Spleen (tissue), 11 donors: ENCODE measurements at regions not wholly inside any gene's neighbourhood (a gene's known extent, or its start where the extent isn't known, plus 50 kb on each side); places are given as distances from the start of the nearest gene placed in this dataset.

Experiments used
- DNase-seq: peaks from one replicate; pipeline ENCODE4 v3.0.0-alpha.2; 2020
- H3K27ac ChIP-seq, 8 donors: fragments of 200-600 bp; sonication (generic) in 7 of 8; 1 replicate in 4 of 8; 2 replicates in 4 of 8; pipeline versions ENCODE4 v1.5.0 to v1.8.0; 2016 to 2021; ENCODE audit warnings: inconsistent platforms in 4 of 8, mild to moderate bottlenecking in 4 of 8, moderate library complexity in 1 of 8
- H3K27me3 ChIP-seq, 7 donors: fragments of 200-600 bp; sonication (generic) in 6 of 7; replicated peaks in 1 of 7; 1 replicate in 4 of 7; 2 replicates in 3 of 7; pipeline versions ENCODE4 v1.5.0 to v1.8.0; 2016 to 2021; ENCODE audit warnings: inconsistent platforms in 3 of 7, mild to moderate bottlenecking in 1 of 7
- H3K36me3 ChIP-seq, 6 donors: fragments of 200-600 bp; sonication (generic) in 5 of 6; 1 replicate in 4 of 6; 2 replicates in 2 of 6; pipeline versions ENCODE4 v1.5.0 to v1.8.0; 2016 to 2021; ENCODE audit warnings: inconsistent platforms in 2 of 6
- H3K4me1 ChIP-seq, 6 donors: fragments of 200-600 bp; sonication (generic) in 5 of 6; 1 replicate in 3 of 6; 2 replicates in 3 of 6; pipeline versions ENCODE4 v1.5.0 to v1.8.0; 2016 to 2021; ENCODE audit warnings: inconsistent platforms in 3 of 6
- H3K4me3 ChIP-seq, 8 donors: fragments of 200-600 bp; sonication (generic) in 7 of 8; 1 replicate in 4 of 8; 2 replicates in 4 of 8; pipeline versions ENCODE4 v1.5.0 to v1.8.0; 2016 to 2021; ENCODE audit warnings: inconsistent platforms in 4 of 8, mild to moderate bottlenecking in 4 of 8, moderate library complexity in 2 of 8
- H3K9me3 ChIP-seq, 8 donors: fragments of 200-600 bp; sonication (generic) in 7 of 8; 1 replicate in 4 of 8; 2 replicates in 4 of 8; pipeline versions ENCODE4 v1.5.0 to v1.8.0; 2016 to 2021; ENCODE audit warnings: inconsistent platforms in 4 of 8
- CTCF ChIP-seq, 11 experiments: fragments of 200-600 bp in 7 of 11; fragments of 450-650 bp in 4 of 11; sonication (generic) in 4 of 11; IDR thresholded peaks in 8 of 11; conservative IDR thresholded peaks in 3 of 11; 1 replicate in 7 of 11; 2 replicates in 4 of 11; pipeline versions ENCODE4 v1.4.0 to v1.8.0; 2016 to 2021; ENCODE audit warnings: antibody characterized with exemption in 11 of 11, inconsistent platforms in 4 of 11, mild to moderate bottlenecking in 1 of 11
- POLR2A ChIP-seq, 3 donors: fragments of 450-650 bp; IDR thresholded peaks; one replicate each; pipeline ENCODE4 v1.5.1; 2017; ENCODE audit warnings: antibody characterized with exemption in 3 of 3, mild to moderate bottlenecking in 1 of 3
- POLR2AphosphoS5 ChIP-seq, 3 donors: sonication (generic); formaldehyde crosslinking; IDR thresholded peaks; one replicate each; pipeline ENCODE4 v1.5.1; 2017; ENCODE audit warnings: antibody characterized with exemption in 3 of 3
- WGBS, 5 donors: extraction: QIAGEN DNeasy Blood & Tissue Kit in 3 of 5; methylation state at CpG; one replicate each; pipeline versions ENCODE4 v1.1.5 to v1.1.7; 2013 to 2018; 5-methylcytosine and 5-hydroxymethylcytosine counted together
- intact Hi-C: fragments of 100-400 bp; cut with DNase I; formaldehyde crosslinking; loops from one replicate; pipeline ENCODE4 v1.15.0; 2023; ENCODE audit warnings: low total_unique reads
- donor health status: healthy with polysubstance abuse.
- donor health status: DM: no; HTN: no; CAD: no; lungs with moderate emphysema.
- donor health status: DM: no; HTN: no; CAD: no.
- donor health status: Bipolar disorder and iron deficiency.
- donor health status: healthy.
- donor health status: DM: no; HTN: no; CAD: no.
- donor health status: DM: yes; HTN: yes; CAD: no.

- Histone ChIP-seq H3K4me3 (no peak overlapping the region), H3K27me3 (no peaks in the 10 kb centered on the region), H3K4me1 (peaks cover 15 to 28% (median 16%) of the 10 kb centered on the region in 6 donors), H3K9me3 (peaks cover 0 to 3% (median 0%) of the 10 kb centered on the region in 8 donors), H3K27ac (no peak overlapping the region), H3K36me3 (no peaks in the 10 kb centered on the region)
- TF ChIP-seq POLR2AphosphoS5 (IDR thresholded peaks at IDR 0.05) (no peak), CTCF (IDR thresholded peaks at IDR 0.05 in 8 of 11, conservative IDR thresholded peaks at IDR 0.05 in 3 of 11) (no peak), POLR2A (IDR thresholded peaks at IDR 0.05) (no peak)
- intact Hi-C loops: no loop called here
- 74 to 89% (median 85%) methylated on average over 3 of the region's 3 CpGs for WGBS, 5 donors
- no peak for DNase-seq
These were observed 79.0 kb upstream of the TNC start for GRCh38 chr9:115196919-115197318.

DNA sequence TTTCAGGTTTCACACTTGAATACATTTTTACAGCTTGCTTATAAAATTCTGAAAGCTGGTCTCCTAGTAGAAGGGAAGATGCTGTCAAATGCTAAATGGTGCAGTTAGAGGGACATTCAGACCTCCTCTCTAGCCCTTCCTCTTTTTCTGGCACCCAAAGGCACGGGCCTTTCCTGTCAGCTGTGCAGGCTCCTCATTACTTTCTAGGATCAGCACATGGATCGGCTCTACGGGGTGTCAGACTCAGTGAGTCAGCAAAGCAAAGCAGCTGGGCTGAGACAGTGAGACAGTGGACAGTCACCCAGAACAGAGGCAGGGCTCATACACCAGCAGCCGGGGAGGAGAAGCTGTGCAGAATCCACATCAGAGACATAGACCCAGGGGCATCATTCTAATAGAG lies 80.0 kb upstream of the TNC start:
- TF ChIP-seq POLR2AphosphoS5 (IDR thresholded peaks at IDR 0.05) (peak in 1 of 3 donors; percentile 37), POLR2A (IDR thresholded peaks at IDR 0.05) (no peak), CTCF (IDR thresholded peaks at IDR 0.05 in 8 of 11, conservative IDR thresholded peaks at IDR 0.05 in 3 of 11) (no peak)
- intact Hi-C loops: no loop called here
- DNase-seq: no peak
- Histone ChIP-seq H3K4me3 (no peak overlapping the region), H3K9me3 (peaks cover 0 to 3% (median 0%) of the 10 kb centered on the region in 8 donors), H3K4me1 (peaks cover 5 to 25% (median 12%) of the 10 kb centered on the region in 6 donors), H3K27ac (no peak overlapping the region), H3K27me3 (no peaks in the 10 kb centered on the region), H3K36me3 (no peaks in the 10 kb centered on the region)
- WGBS, 5 donors: 25 to 34% (median 31%) methylated on average over 4 of the region's 4 CpGs

- intact Hi-C loops: no loop called here
- no peak for TF ChIP-seq POLR2A (IDR thresholded peaks at IDR 0.05)
- TF ChIP-seq POLR2AphosphoS5 (IDR thresholded peaks at IDR 0.05): no peak
- TF ChIP-seq CTCF (IDR thresholded peaks at IDR 0.05 in 8 of 11, conservative IDR thresholded peaks at IDR 0.05 in 3 of 11): no peak
- no peaks in the 10 kb centered on the region for H3K9me3 ChIP-seq
- H3K27ac ChIP-seq: no peak overlapping the region
- no peak overlapping the region for H3K4me3 ChIP-seq
- peaks cover 0 to 16% (median 7%) of the 10 kb centered on the region in 6 donors for H3K4me1 ChIP-seq
- no peaks in the 10 kb centered on the region for H3K27me3 ChIP-seq
- no peaks in the 10 kb centered on the region for H3K36me3 ChIP-seq
- DNase-seq: no peak
- 50 to 75% (median 53%) methylated on average over 3 of the region's 3 CpGs for WGBS, 5 donors
These were observed 83.0 kb upstream of the TNC start for GRCh38 chr9:115200711-115201505.

DNA sequence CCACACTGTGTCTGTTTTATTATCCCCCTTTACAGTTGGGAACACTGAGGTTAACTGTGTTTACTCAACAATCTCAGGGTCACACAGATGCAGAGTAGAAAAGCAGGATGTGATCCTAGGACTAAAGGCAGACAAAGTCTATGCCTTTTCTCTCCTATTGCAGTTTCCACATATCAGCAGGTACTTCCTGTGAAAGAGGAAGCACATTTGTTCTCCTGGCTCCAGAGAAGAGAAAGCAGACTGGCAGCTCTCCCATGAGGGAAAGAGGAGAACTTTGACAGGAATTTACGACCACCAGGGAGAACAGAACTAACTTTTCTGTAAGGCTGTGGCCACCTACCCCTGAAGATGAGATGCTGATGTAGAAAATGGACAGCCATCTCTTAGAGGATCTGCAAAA lies 84.2 kb upstream of the TNC start:
- TF ChIP-seq CTCF (IDR thresholded peaks at IDR 0.05 in 8 of 11, conservative IDR thresholded peaks at IDR 0.05 in 3 of 11): no peak
- TF ChIP-seq POLR2AphosphoS5 (IDR thresholded peaks at IDR 0.05): peak in 1 of 3 donors; percentile 34
- no peak for TF ChIP-seq POLR2A (IDR thresholded peaks at IDR 0.05)
- H3K4me1 ChIP-seq: peaks cover 0 to 22% (median 7%) of the 10 kb centered on the region in 6 donors
- H3K36me3 ChIP-seq: no peaks in the 10 kb centered on the region
- DNase-seq: no peak
- no peaks in the 10 kb centered on the region for H3K9me3 ChIP-seq
- H3K27me3 ChIP-seq: no peaks in the 10 kb centered on the region
- 7 to 32% (median 20%) methylated on average over 1 of the region's 1 CpG for WGBS, 5 donors
- intact Hi-C loops: no loop called here
- H3K27ac ChIP-seq: peak overlapping the region in 3 of 8 donors; percentile 25 to 35 (median 27)
- no peak overlapping the region for H3K4me3 ChIP-seq
